ENCODE measurements at regions not wholly inside any gene's neighbourhood (a gene's known extent, or its start where the extent isn't known, plus 50 kb on each side); places are given as distances from the start of the nearest gene placed in this dataset.
A peak's percentile ranks its signal among the peaks of the same experiment; 100 is the strongest.

- peaks cover 39% of the 10 kb centered on the region for H3K36me3 Mint-ChIP-seq (ENCODE audit: low read depth)
- DNase-seq, result no peak
- H3K4me1 Mint-ChIP-seq (ENCODE audit: low read depth), result peaks cover 25% of the 10 kb centered on the region
- peaks cover 5% of the 10 kb centered on the region for H3K27me3 Mint-ChIP-seq (ENCODE audit: insufficient read depth)
- no peak overlapping the region for H3K27ac Mint-ChIP-seq
- TF ChIP-seq CTCF (IDR thresholded peaks at IDR 0.05), result no peak
- peaks cover 21% of the 10 kb centered on the region for H3K9me3 Mint-ChIP-seq
- H3K4me3 Mint-ChIP-seq, result no peak overlapping the region
Measured at GRCh38 chr2:111225856-111226255, 105.1 kb downstream of the BCL2L11 start.

- Mint-ChIP-seq H3K4me1 (ENCODE audit: low read depth) (peaks cover 25% of the 10 kb centered on the region), H3K4me3 (no peak overlapping the region; the same call in 1 of the 2 replicates), H3K27me3 (ENCODE audit: insufficient read depth) (peaks cover 5% of the 10 kb centered on the region), H3K9me3 (peaks cover 21% of the 10 kb centered on the region), H3K36me3 (ENCODE audit: low read depth) (peaks cover 48% of the 10 kb centered on the region), H3K27ac (peak overlapping the region; percentile 38; the same call in 1 of the 2 replicates)
- no peak for TF ChIP-seq CTCF (IDR thresholded peaks at IDR 0.05)
- peak; percentile 27 for DNase-seq
Measured at GRCh38 chr2:111226876-111227700, 106.4 kb downstream of the BCL2L11 start.

GRCh38 chr2:111227716-111228141, 107.0 kb downstream of the BCL2L11 start:
- Mint-ChIP-seq H3K4me3 (peak overlapping the region; percentile 34; the same call in 1 of the 2 replicates), H3K4me1 (ENCODE audit: low read depth) (peaks cover 25% of the 10 kb centered on the region), H3K36me3 (ENCODE audit: low read depth) (peaks cover 46% of the 10 kb centered on the region), H3K9me3 (peaks cover 18% of the 10 kb centered on the region), H3K27me3 (ENCODE audit: insufficient read depth) (peaks cover 2% of the 10 kb centered on the region), H3K27ac (0 out of 2 replicates have a peak overlapping the region, but pooled peaks have one; percentile 9)
- TF ChIP-seq CTCF (IDR thresholded peaks at IDR 0.05), result no peak
- peak; percentile 62 for DNase-seq

GRCh38 chr2:111231532-111232252, 111.0 kb downstream of the BCL2L11 start:
- Mint-ChIP-seq H3K9me3 (peaks cover 5% of the 10 kb centered on the region; the same call in 1 of the 2 replicates), H3K27me3 (ENCODE audit: insufficient read depth) (no peaks in the 10 kb centered on the region; the same call in none of the 2 replicates), H3K27ac (no peak overlapping the region), H3K4me1 (ENCODE audit: low read depth) (peaks cover 31% of the 10 kb centered on the region), H3K36me3 (ENCODE audit: low read depth) (peaks cover 55% of the 10 kb centered on the region), H3K4me3 (no peak overlapping the region)
- no peak for DNase-seq
- no peak for TF ChIP-seq CTCF (IDR thresholded peaks at IDR 0.05)

GRCh38 chr2:111235192-111236015, 114.7 kb downstream of the BCL2L11 start:
- 0 out of 2 replicates have a peak overlapping the region, but pooled peaks have one; percentile 27 for H3K27ac Mint-ChIP-seq
- peaks cover 1% of the 10 kb centered on the region for H3K27me3 Mint-ChIP-seq (ENCODE audit: insufficient read depth)
- no peaks in the 10 kb centered on the region for H3K9me3 Mint-ChIP-seq
- DNase-seq, result no peak
- 0 out of 2 replicates have a peak, but pooled peaks cover 5% of the 10 kb centered on the region for H3K4me1 Mint-ChIP-seq (ENCODE audit: low read depth)
- peaks cover 58% of the 10 kb centered on the region for H3K36me3 Mint-ChIP-seq (ENCODE audit: low read depth)
- H3K4me3 Mint-ChIP-seq, result no peak overlapping the region
- TF ChIP-seq CTCF (IDR thresholded peaks at IDR 0.05), result no peak
